SK-N-SH treated with all-trans-retinoic acid at 6 μM for 48 hours (cell line): ENCODE measurements at regions not wholly inside any gene's neighbourhood (a gene's known extent, or its start where the extent isn't known, plus 50 kb on each side); places are given as distances from the start of the nearest gene placed in this dataset.

ENCODE experiments used
- ATAC-seq: fragments of 200-7000 bp; cut with Tn5 transposase; 3 replicates; pipeline ENCODE4 v1.9.1; 2020; ENCODE audit warnings: mild to moderate bottlenecking, moderate library complexity
- BACH2 ChIP-seq: fragments of 250-450 bp; sonication (Bioruptor Pico); IDR thresholded peaks from 2 replicates; pipeline ENCODE4 v1.9.0; 2021; ENCODE audit warnings: mild to moderate bottlenecking, borderline replicate concordance
- CREB5 ChIP-seq: fragments of 250-450 bp; sonication (Bioruptor Pico); IDR thresholded peaks from 2 replicates; pipeline ENCODE4 v1.5.1; 2020; ENCODE audit warnings: low read depth, mild to moderate bottlenecking, moderate library complexity
- ESRRG ChIP-seq: fragments of 250-450 bp; sonication (Bioruptor Pico); IDR thresholded peaks from 2 replicates; pipeline ENCODE4 v1.6.1; 2021; ENCODE audit warnings: mild to moderate bottlenecking
- ISL1 ChIP-seq: fragments of 250-450 bp; sonication (Bioruptor Pico); IDR thresholded peaks from 2 replicates; pipeline ENCODE4 v2.1.2; 2022; ENCODE audit warnings: mild to moderate bottlenecking, moderate library complexity
- OSR1 ChIP-seq: fragments of 250-450 bp; sonication (Bioruptor Pico); IDR thresholded peaks from 2 replicates; pipeline ENCODE4 v1.8.0; 2022; ENCODE audit warnings: moderate library complexity, mild to moderate bottlenecking, inconsistent platforms
- POU6F1 ChIP-seq: fragments of 250-450 bp; sonication (Bioruptor Pico); IDR thresholded peaks from 2 replicates; pipeline ENCODE4 v1.8.0; 2021; ENCODE audit warnings: low read depth, mild to moderate bottlenecking, moderate library complexity, borderline replicate concordance
- PPARA ChIP-seq: fragments of 250-450 bp; sonication (Bioruptor Pico); IDR thresholded peaks from 2 replicates; pipeline ENCODE4 v1.5.0; 2020; ENCODE audit warnings: mild to moderate bottlenecking, borderline replicate concordance
- RARB ChIP-seq: fragments of 250-450 bp; sonication (Bioruptor Pico); IDR thresholded peaks from 2 replicates; pipeline ENCODE4 v1.8.0; 2021; ENCODE audit warnings: mild to moderate bottlenecking, moderate library complexity
- TCF4 ChIP-seq: fragments of 250-450 bp; sonication (Bioruptor Pico); IDR thresholded peaks from 2 replicates; pipeline ENCODE4 v1.8.0; 2021; ENCODE audit warnings: mild to moderate bottlenecking, moderate library complexity, borderline replicate concordance
- TOX ChIP-seq: fragments of 250-450 bp; sonication (Bioruptor Pico); IDR thresholded peaks from 2 replicates; pipeline ENCODE4 v1.8.0; 2021; ENCODE audit warnings: mild to moderate bottlenecking, moderate library complexity, borderline replicate concordance
- TSHZ2 ChIP-seq: fragments of 250-450 bp; sonication (Bioruptor Pico); IDR thresholded peaks from 2 replicates; pipeline ENCODE4 v1.5.0; 2020; ENCODE audit warnings: mild to moderate bottlenecking, moderate library complexity
- ZC3H10 ChIP-seq: fragments of 250-450 bp; sonication (Bioruptor Pico); IDR thresholded peaks from 2 replicates; pipeline ENCODE4 v1.5.1; 2021; ENCODE audit warnings: mild to moderate bottlenecking, moderate library complexity
- ZFP30 ChIP-seq: fragments of 450-650 bp; formaldehyde crosslinking; IDR thresholded peaks from 2 replicates; pipeline ENCODE4 v1.5.0; 2022; ENCODE audit warnings: mild to moderate bottlenecking, moderate library complexity
- ZNF565 ChIP-seq: fragments of 450-650 bp; formaldehyde crosslinking; conservative IDR thresholded peaks from 2 replicates; pipeline ENCODE4 v1.5.0; 2020; ENCODE audit warnings: low read depth, mild to moderate bottlenecking, moderate library complexity
- ZNF70 ChIP-seq: fragments of 450-650 bp; formaldehyde crosslinking; IDR thresholded peaks from 2 replicates; pipeline ENCODE4 v1.5.0; 2020; ENCODE audit warnings: mild to moderate bottlenecking, moderate library complexity
- ZNF8 ChIP-seq: fragments of 450-650 bp; formaldehyde crosslinking; IDR thresholded peaks from 2 replicates; pipeline ENCODE4 v1.5.0; 2020; ENCODE audit warnings: mild to moderate bottlenecking, moderate library complexity
- TF ChIP-seq, protein P1 (sequence below): fragments of 250-450 bp; sonication (Bioruptor Pico); IDR thresholded peaks from 2 replicates; pipeline ENCODE4 v1.5.1; 2021; ENCODE audit warnings: mild to moderate bottlenecking, moderate library complexity

DNA sequence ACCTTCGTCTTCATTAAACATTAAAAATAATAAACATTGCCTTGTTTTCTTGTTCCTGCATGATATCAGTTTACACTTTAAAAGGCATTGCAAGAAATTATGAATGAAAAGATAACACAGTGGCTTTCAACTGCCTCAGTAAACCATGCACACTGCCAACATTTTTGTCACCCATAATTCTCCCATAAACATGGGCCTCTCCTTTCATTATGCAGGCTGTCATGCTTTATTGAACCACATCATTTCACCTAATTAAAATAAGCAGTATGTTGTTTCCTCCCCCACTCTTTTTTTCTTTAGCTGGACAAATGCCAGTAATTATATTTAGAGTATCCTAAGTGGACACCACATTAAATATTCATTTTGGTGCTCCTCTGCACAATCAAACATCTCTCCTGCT is 1566.5 kb upstream of the SLC10A2 start:
- no peak for ATAC-seq
- TF ChIP-seq ZNF70 (CRISPR knock-in tag), result no peak
- no peak for TF ChIP-seq BACH2 (CRISPR knock-in tag)
- no peak for TF ChIP-seq ISL1 (CRISPR knock-in tag)

- ATAC-seq, result no peak
- TF ChIP-seq ESRRG (CRISPR knock-in tag), result no peak
Measured at GRCh38 chr13:104625201-104625600, 1559.0 kb upstream of the SLC10A2 start.

- no peak for ATAC-seq
- no peak for TF ChIP-seq TSHZ2
- no peak for TF ChIP-seq TCF4
- TF ChIP-seq ESRRG (CRISPR knock-in tag), result no peak
- TF ChIP-seq ISL1 (CRISPR knock-in tag), result no peak
- TF ChIP-seq ZFP30, result no peak
- TF ChIP-seq, protein P1, sequence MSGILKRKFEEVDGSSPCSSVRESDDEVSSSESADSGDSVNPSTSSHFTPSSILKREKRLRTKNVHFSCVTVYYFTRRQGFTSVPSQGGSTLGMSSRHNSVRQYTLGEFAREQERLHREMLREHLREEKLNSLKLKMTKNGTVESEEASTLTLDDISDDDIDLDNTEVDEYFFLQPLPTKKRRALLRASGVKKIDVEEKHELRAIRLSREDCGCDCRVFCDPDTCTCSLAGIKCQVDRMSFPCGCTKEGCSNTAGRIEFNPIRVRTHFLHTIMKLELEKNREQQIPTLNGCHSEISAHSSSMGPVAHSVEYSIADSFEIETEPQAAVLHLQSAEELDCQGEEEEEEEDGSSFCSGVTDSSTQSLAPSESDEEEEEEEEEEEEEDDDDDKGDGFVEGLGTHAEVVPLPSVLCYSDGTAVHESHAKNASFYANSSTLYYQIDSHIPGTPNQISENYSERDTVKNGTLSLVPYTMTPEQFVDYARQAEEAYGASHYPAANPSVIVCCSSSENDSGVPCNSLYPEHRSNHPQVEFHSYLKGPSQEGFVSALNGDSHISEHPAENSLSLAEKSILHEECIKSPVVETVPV, result no peak
- no peak for TF ChIP-seq PPARA (CRISPR knock-in tag)
- TF ChIP-seq POU6F1, result no peak
- no peak for TF ChIP-seq RARB (CRISPR knock-in tag)
- no peak for TF ChIP-seq ZNF565 (CRISPR knock-in tag)
- no peak for TF ChIP-seq CREB5
- no peak for TF ChIP-seq ZNF70 (CRISPR knock-in tag)
- no peak for TF ChIP-seq OSR1
- no peak for TF ChIP-seq ZC3H10 (CRISPR knock-in tag)
- no peak for TF ChIP-seq TOX (CRISPR knock-in tag)
Measured at GRCh38 chr13:104616990-104617389, 1550.8 kb upstream of the SLC10A2 start.

DNA sequence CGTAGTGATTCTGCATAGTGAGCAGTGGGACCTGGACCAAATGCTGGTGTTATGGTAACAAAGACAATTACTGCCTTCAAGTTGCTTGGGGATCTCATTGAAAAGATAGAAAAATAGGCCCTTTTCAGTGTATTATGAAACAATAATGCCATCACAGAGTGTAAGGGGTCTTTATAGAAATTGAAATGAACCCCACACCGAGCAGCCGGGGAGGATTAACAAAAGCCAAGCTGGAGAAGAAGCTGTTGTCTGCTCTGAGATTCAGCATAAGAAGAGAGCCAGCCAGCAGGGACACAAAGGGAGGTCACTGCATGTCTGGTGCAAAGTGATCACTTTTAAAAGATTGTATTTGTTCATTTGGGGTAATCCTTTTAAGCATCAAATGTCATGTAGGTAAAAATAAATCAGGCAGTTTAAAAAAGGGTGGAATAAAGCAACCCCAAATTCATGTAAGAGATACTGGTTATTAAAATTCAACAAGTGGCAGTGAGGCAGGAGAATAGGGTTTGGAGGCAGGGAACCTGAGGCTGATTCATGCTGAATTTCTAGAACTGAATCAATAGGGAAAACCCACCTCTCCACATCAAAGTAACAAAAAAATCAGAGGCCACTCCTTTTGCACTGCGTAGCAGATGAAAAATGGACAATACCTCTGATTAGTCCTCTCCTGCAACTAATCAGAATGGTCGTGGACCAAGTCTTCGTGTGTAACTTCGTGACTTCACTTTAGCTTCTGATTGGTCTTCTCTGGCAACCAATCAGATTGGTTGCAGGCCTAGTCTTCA is 1548.3 kb upstream of the SLC10A2 start:
- TF ChIP-seq ZC3H10 (CRISPR knock-in tag), result no peak
- TF ChIP-seq ZFP30, result no peak
- TF ChIP-seq ZNF8 (CRISPR knock-in tag), result no peak
- TF ChIP-seq POU6F1, result no peak
- no peak for TF ChIP-seq TCF4
- TF ChIP-seq TSHZ2, result no peak
- ATAC-seq, result no peak
